HepG2 (cell line): ENCODE measurements at regions not wholly inside any gene's neighbourhood (a gene's known extent, or its start where the extent isn't known, plus 50 kb on each side); places are given as distances from the start of the nearest gene placed in this dataset.

Experiments
- CHD4 ChIP-seq: fragments of 200-600 bp; sonication (generic); IDR thresholded peaks from 2 replicates; pipeline ENCODE4 v1.7.0; 2017; ENCODE audit warnings: mild to moderate bottlenecking, low read length, borderline replicate concordance
- HES4 ChIP-seq: sonication (generic); formaldehyde crosslinking; IDR thresholded peaks from 2 replicates; pipeline ENCODE4 v1.9.0; 2021; ENCODE audit warnings: mild to moderate bottlenecking, missing genetic modification reagents, borderline replicate concordance
- MXD4 ChIP-seq: IDR thresholded peaks from 2 replicates; pipeline ENCODE4 v1.6.1; 2016; ENCODE audit warnings: mild to moderate bottlenecking, missing biosample characterization, missing genetic modification reagents
- PAWR ChIP-seq: sonication (generic); formaldehyde crosslinking; IDR thresholded peaks from 2 replicates; pipeline ENCODE4 v1.4.0; 2020; ENCODE audit warnings: missing genetic modification reagents, mild to moderate bottlenecking, borderline replicate concordance
- POLR2AphosphoS2 ChIP-seq: IDR thresholded peaks from 2 replicates; pipeline ENCODE4 v1.6.1; 2011; ENCODE audit warnings: low read depth, low read length, improper control_type of control experiment
- RBAK ChIP-seq: sonication (generic); formaldehyde crosslinking; IDR thresholded peaks from 2 replicates; pipeline ENCODE4 v1.5.1; 2020; ENCODE audit warnings: mild to moderate bottlenecking, missing genetic modification reagents
- RFX5 ChIP-seq: IDR thresholded peaks from 2 replicates; pipeline ENCODE4 v1.6.1; 2011; ENCODE audit warnings: low read depth, low read length, improper control_type of control experiment
- SALL2 ChIP-seq: sonication (generic); formaldehyde crosslinking; IDR thresholded peaks from 2 replicates; pipeline ENCODE4 v1.8.1; 2023; ENCODE audit warnings: mild to moderate bottlenecking, missing genetic modification reagents, inconsistent platforms
- TP53 ChIP-seq: sonication (generic); formaldehyde crosslinking; conservative IDR thresholded peaks from 2 replicates; pipeline ENCODE4 v1.4.0; 2020; ENCODE audit warnings: missing genetic modification reagents
- ZBTB8A ChIP-seq: sonication (generic); formaldehyde crosslinking; IDR thresholded peaks from 2 replicates; pipeline ENCODE4 v1.4.0; 2020; ENCODE audit warnings: mild to moderate bottlenecking, low read depth, missing genetic modification reagents, borderline replicate concordance
- ZFP62 ChIP-seq: sonication (generic); formaldehyde crosslinking; IDR thresholded peaks from 2 replicates; pipeline ENCODE4 v1.4.0; 2020; ENCODE audit warnings: missing genetic modification reagents
- ZNF17 ChIP-seq: sonication (generic); formaldehyde crosslinking; IDR thresholded peaks from 2 replicates; pipeline ENCODE4 v1.5.0; 2020; ENCODE audit warnings: mild to moderate bottlenecking, missing genetic modification reagents
- ZNF24 ChIP-seq: fragments of 450-650 bp; IDR thresholded peaks from 2 replicates; pipeline ENCODE4 v1.6.1; 2017; ENCODE audit warnings: antibody characterized with exemption, mild to moderate bottlenecking
- ZNF3 ChIP-seq: IDR thresholded peaks from 2 replicates; pipeline ENCODE4 v1.7.0; 2017; ENCODE audit warnings: inconsistent platforms
- ZNF33A ChIP-seq: sonication (generic); formaldehyde crosslinking; IDR thresholded peaks from 2 replicates; pipeline ENCODE4 v1.5.1; 2020; ENCODE audit warnings: missing genetic modification reagents, mild to moderate bottlenecking, moderate library complexity, borderline replicate concordance
- ZNF629 ChIP-seq: sonication (generic); formaldehyde crosslinking; conservative IDR thresholded peaks from 2 replicates; pipeline ENCODE4 v1.5.0; 2020; ENCODE audit warnings: missing genetic modification reagents
- ZNF652 ChIP-seq: IDR thresholded peaks from 2 replicates; pipeline ENCODE4 v1.6.1; 2016; ENCODE audit warnings: low read depth, borderline replicate concordance
- ZNF75D ChIP-seq: sonication (generic); formaldehyde crosslinking; IDR thresholded peaks from 2 replicates; pipeline ENCODE4 v1.8.1; 2023; ENCODE audit warnings: missing genetic modification reagents, mild to moderate bottlenecking, borderline replicate concordance
- ZNF782 ChIP-seq: sonication (generic); formaldehyde crosslinking; IDR thresholded peaks from 2 replicates; pipeline ENCODE4 v1.4.0; 2020; ENCODE audit warnings: missing genetic modification reagents, mild to moderate bottlenecking, borderline replicate concordance
- TF ChIP-seq, protein P1 (sequence below): sonication (generic); formaldehyde crosslinking; IDR thresholded peaks from 2 replicates; pipeline ENCODE4 v1.5.1; 2020; ENCODE audit warnings: mild to moderate bottlenecking, missing genetic modification reagents, borderline replicate concordance
- TF ChIP-seq, protein P2 (sequence below): sonication (generic); formaldehyde crosslinking; IDR thresholded peaks from 2 replicates; pipeline ENCODE4 v1.5.1; 2020; ENCODE audit warnings: mild to moderate bottlenecking, missing genetic modification reagents, moderate library complexity
- TF ChIP-seq, protein P3 (sequence below): fragments of 450-650 bp; IDR thresholded peaks from 2 replicates; pipeline ENCODE4 v1.6.1; 2016

DNA sequence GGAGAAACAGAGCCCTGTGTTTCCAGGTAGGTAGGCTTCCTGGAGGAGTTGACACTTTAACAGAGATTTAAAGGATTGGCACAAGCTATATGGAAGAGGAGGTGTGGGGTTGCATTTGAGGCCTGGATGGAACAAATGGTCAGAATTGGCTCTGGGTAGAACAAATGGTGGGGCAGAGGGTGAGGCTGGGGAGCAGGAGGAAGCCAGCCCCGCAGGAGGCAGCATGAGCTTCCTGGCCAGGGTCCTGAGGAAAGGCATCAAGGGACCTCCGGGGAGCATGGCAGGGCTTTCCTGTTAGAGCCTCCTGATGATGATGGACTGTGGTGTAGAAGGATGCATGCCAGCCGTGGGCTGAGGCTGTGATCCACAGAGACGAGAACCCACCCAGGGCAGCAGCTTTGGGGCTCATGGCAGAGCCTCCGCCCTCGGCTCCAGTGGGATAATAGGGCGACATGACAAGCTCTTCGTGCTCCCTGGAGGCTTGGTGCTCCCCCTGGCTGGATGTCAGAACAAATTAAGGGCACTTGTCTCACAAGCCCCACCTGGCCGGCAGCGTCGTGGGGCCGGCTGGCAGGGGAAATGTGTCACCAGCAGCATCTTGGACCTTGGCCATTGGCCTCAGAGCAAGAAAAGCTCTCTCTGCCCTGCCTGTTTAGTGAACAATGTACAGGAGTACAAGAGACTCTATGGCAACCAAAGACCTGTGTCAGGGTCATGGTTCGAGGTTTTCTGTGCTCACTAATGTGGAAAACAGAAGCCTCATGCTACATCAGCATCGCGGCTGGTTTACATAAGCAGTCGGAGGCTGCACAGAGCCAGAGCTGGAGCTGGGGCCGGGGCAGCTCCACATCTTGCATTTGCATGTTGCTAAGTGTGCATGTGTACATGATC is 153.5 kb downstream of the MYCN start (continued):
- TF ChIP-seq, protein P1, sequence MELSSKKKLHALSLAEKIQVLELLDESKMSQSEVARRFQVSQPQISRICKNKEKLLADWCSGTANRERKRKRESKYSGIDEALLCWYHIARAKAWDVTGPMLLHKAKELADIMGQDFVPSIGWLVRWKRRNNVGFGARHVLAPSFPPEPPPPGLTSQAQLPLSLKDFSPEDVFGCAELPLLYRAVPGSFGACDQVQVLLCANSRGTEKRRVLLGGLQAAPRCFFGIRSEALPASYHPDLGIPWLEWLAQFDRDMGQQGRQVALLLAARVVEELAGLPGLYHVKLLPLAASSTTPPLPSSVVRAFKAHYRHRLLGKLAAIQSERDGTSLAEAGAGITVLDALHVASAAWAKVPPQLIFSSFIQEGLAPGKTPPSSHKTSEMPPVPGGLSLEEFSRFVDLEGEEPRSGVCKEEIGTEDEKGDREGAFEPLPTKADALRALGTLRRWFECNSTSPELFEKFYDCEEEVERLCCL (CRISPR knock-in tag): no peak
- TF ChIP-seq ZNF24 (no peak), ZFP62 (CRISPR knock-in tag) (no peak), PAWR (CRISPR knock-in tag) (no peak), HES4 (CRISPR knock-in tag) (no peak), RBAK (CRISPR knock-in tag) (no peak), ZNF17 (CRISPR knock-in tag) (no peak), ZBTB8A (CRISPR knock-in tag) (no peak), CHD4 (no peak), ZNF75D (CRISPR knock-in tag) (no peak), POLR2AphosphoS2 (no peak), TP53 (no peak), ZNF782 (CRISPR knock-in tag) (no peak), ZNF3 (no peak), ZNF652 (CRISPR knock-in tag) (no peak), MXD4 (no peak), RFX5 (no peak), ZNF629 (no peak), ZNF33A (CRISPR knock-in tag) (no peak), SALL2 (CRISPR knock-in tag) (no peak)
- TF ChIP-seq, protein P2, sequence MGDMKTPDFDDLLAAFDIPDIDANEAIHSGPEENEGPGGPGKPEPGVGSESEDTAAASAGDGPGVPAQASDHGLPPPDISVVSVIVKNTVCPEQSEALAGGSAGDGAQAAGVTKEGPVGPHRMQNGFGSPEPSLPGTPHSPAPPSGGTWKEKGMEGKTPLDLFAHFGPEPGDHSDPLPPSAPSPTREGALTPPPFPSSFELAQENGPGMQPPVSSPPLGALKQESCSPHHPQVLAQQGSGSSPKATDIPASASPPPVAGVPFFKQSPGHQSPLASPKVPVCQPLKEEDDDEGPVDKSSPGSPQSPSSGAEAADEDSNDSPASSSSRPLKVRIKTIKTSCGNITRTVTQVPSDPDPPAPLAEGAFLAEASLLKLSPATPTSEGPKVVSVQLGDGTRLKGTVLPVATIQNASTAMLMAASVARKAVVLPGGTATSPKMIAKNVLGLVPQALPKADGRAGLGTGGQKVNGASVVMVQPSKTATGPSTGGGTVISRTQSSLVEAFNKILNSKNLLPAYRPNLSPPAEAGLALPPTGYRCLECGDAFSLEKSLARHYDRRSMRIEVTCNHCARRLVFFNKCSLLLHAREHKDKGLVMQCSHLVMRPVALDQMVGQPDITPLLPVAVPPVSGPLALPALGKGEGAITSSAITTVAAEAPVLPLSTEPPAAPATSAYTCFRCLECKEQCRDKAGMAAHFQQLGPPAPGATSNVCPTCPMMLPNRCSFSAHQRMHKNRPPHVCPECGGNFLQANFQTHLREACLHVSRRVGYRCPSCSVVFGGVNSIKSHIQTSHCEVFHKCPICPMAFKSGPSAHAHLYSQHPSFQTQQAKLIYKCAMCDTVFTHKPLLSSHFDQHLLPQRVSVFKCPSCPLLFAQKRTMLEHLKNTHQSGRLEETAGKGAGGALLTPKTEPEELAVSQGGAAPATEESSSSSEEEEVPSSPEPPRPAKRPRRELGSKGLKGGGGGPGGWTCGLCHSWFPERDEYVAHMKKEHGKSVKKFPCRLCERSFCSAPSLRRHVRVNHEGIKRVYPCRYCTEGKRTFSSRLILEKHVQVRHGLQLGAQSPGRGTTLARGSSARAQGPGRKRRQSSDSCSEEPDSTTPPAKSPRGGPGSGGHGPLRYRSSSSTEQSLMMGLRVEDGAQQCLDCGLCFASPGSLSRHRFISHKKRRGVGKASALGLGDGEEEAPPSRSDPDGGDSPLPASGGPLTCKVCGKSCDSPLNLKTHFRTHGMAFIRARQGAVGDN (CRISPR knock-in tag): peak; percentile 72
- TF ChIP-seq, protein P3, sequence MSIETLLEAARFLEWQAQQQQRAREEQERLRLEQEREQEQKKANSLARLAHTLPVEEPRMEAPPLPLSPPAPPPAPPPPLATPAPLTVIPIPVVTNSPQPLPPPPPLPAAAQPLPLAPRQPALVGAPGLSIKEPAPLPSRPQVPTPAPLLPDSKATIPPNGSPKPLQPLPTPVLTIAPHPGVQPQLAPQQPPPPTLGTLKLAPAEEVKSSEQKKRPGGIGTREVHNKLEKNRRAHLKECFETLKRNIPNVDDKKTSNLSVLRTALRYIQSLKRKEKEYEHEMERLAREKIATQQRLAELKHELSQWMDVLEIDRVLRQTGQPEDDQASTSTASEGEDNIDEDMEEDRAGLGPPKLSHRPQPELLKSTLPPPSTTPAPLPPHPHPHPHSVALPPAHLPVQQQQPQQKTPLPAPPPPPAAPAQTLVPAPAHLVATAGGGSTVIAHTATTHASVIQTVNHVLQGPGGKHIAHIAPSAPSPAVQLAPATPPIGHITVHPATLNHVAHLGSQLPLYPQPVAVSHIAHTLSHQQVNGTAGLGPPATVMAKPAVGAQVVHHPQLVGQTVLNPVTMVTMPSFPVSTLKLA: no peak
